A549 (cell line): ENCODE measurements at regions not wholly inside any gene's neighbourhood (a gene's known extent, or its start where the extent isn't known, plus 50 kb on each side); places are given as distances from the start of the nearest gene placed in this dataset.

ENCODE experiments used
- CEBPB ChIP-seq, 2 experiments: fragments of >200 bp in 1 of 2; sonication (Bioruptor Twin) in 1 of 2; formaldehyde crosslinking in 1 of 2; IDR thresholded peaks; 2 replicates each; pipeline ENCODE4 v1.6.1; 2012 to 2016
- EP300 ChIP-seq, 2 experiments: fragments of >200 bp; sonication (Bioruptor Twin); formaldehyde crosslinking; IDR thresholded peaks; 2 replicates in 1 of 2; 3 replicates in 1 of 2; pipeline ENCODE4 v1.6.1; 2016 to 2017
- HDAC2 ChIP-seq: fragments of 200-600 bp; sonication (generic); IDR thresholded peaks from 2 replicates; pipeline ENCODE4 v1.6.1; 2016
- POLR2A ChIP-seq: IDR thresholded peaks from 2 replicates; pipeline ENCODE4 v1.6.1; 2012; ENCODE audit warnings: mild to moderate bottlenecking, low read length
- TF ChIP-seq, protein P1 (sequence below): fragments of >200 bp; sonication (Bioruptor Twin); formaldehyde crosslinking; IDR thresholded peaks from 3 replicates; pipeline ENCODE4 v1.5.1; 2016
- TF ChIP-seq, protein P2 (sequence below): fragments of 450-650 bp; IDR thresholded peaks from 2 replicates; pipeline ENCODE4 v1.6.1; 2014; ENCODE audit warnings: antibody characterized with exemption

DNA sequence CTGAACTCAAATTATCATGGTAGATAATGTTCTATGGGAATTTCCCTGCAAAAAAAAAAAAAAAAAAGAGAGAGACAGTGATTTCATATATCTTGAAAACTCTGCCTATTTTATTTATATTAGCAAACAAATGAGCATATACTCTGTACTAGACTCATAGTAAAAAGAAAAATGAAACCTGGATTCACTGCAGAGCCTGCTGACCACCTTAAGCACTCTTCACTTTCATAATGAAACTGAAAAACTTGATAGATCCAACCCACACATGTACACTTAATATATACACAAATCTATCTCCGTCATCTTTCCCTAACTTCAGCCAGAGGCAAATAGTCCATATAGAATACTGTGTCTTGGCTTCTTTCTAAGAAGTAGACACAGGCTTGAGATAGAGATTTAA, 226.1 kb upstream of the KCNIP4 start:
- TF ChIP-seq, protein P1, sequence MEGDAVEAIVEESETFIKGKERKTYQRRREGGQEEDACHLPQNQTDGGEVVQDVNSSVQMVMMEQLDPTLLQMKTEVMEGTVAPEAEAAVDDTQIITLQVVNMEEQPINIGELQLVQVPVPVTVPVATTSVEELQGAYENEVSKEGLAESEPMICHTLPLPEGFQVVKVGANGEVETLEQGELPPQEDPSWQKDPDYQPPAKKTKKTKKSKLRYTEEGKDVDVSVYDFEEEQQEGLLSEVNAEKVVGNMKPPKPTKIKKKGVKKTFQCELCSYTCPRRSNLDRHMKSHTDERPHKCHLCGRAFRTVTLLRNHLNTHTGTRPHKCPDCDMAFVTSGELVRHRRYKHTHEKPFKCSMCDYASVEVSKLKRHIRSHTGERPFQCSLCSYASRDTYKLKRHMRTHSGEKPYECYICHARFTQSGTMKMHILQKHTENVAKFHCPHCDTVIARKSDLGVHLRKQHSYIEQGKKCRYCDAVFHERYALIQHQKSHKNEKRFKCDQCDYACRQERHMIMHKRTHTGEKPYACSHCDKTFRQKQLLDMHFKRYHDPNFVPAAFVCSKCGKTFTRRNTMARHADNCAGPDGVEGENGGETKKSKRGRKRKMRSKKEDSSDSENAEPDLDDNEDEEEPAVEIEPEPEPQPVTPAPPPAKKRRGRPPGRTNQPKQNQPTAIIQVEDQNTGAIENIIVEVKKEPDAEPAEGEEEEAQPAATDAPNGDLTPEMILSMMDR, result no peak
- TF ChIP-seq POLR2A, result no peak
- TF ChIP-seq CEBPB (IDR thresholded peaks at IDR 0.05), result no peak
- no peak for TF ChIP-seq EP300 (IDR thresholded peaks at IDR 0.05)
- TF ChIP-seq HDAC2, result no peak
- TF ChIP-seq, protein P2, sequence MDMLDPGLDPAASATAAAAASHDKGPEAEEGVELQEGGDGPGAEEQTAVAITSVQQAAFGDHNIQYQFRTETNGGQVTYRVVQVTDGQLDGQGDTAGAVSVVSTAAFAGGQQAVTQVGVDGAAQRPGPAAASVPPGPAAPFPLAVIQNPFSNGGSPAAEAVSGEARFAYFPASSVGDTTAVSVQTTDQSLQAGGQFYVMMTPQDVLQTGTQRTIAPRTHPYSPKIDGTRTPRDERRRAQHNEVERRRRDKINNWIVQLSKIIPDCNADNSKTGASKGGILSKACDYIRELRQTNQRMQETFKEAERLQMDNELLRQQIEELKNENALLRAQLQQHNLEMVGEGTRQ, result no peak
